ENCODE measurements at regions not wholly inside any gene's neighbourhood (a gene's known extent, or its start where the extent isn't known, plus 50 kb on each side); places are given as distances from the start of the nearest gene placed in this dataset.

DNA sequence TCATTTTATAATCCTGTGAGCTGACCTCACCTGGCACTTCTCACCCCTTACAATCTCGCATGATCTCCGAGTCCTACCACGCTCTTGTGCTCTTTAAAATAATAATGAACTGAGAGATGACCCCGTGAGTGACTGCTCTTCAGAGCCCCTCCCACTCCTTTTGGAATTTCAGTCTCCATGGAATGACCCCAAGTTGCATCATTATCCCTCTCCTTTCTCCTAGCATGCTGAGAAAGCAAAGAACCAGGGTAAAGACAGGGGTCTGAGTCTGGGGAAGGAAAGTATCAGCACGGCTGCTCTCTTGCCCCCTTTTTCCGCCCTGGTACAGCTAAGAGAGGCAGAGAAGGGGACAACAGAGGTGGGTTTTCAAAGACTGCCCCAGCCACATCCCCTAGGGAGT is 178.3 kb upstream of the PLEKHA5 start:
- no peak overlapping the region for H3K27ac ChIP-seq (ENCODE audit: low read length)
- H4K20me1 ChIP-seq (ENCODE audit: insufficient read depth, low read length) = no peaks in the 10 kb centered on the region
- no peaks in the 10 kb centered on the region for H3K4me1 ChIP-seq (ENCODE audit: low read length)
- H3K36me3 ChIP-seq (replicated peaks; ENCODE audit: insufficient read depth, low read length) = no peaks in the 10 kb centered on the region
- no peak overlapping the region for H3K4me3 ChIP-seq (ENCODE audit: low read length)
- no peaks in the 10 kb centered on the region for H3F3A ChIP-seq (ENCODE audit: insufficient read depth, low read length)
- no peak overlapping the region for H3K9ac ChIP-seq (ENCODE audit: low read length)
- H3K4me2 ChIP-seq (ENCODE audit: low read depth, low read length) = no peak overlapping the region
- H3K9me2 ChIP-seq (replicated peaks; ENCODE audit: insufficient read depth, low read length) = no peaks in the 10 kb centered on the region
- no peak for TF ChIP-seq EZH2phosphoT487 (IDR thresholded peaks at IDR 0.05; ENCODE audit: low read length)
- TF ChIP-seq, protein P1, sequence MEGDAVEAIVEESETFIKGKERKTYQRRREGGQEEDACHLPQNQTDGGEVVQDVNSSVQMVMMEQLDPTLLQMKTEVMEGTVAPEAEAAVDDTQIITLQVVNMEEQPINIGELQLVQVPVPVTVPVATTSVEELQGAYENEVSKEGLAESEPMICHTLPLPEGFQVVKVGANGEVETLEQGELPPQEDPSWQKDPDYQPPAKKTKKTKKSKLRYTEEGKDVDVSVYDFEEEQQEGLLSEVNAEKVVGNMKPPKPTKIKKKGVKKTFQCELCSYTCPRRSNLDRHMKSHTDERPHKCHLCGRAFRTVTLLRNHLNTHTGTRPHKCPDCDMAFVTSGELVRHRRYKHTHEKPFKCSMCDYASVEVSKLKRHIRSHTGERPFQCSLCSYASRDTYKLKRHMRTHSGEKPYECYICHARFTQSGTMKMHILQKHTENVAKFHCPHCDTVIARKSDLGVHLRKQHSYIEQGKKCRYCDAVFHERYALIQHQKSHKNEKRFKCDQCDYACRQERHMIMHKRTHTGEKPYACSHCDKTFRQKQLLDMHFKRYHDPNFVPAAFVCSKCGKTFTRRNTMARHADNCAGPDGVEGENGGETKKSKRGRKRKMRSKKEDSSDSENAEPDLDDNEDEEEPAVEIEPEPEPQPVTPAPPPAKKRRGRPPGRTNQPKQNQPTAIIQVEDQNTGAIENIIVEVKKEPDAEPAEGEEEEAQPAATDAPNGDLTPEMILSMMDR (IDR thresholded peaks at IDR 0.05; ENCODE audit: low read length) = no peak
- TF ChIP-seq EZH2 (optimal IDR thresholded peaks at IDR 0.05; ENCODE audit: low read depth, low read length) = no peak
- H3K9me3 ChIP-seq (replicated peaks; ENCODE audit: insufficient read depth, low read length) = no peaks in the 10 kb centered on the region
- no peak for DNase-seq
- H3K27me3 ChIP-seq (replicated peaks; ENCODE audit: insufficient read depth, low read length) = no peaks in the 10 kb centered on the region
- no peak overlapping the region for H2AFZ ChIP-seq (ENCODE audit: low read length)
- no peaks in the 10 kb centered on the region for H3K79me2 ChIP-seq (ENCODE audit: low read length)

DNA sequence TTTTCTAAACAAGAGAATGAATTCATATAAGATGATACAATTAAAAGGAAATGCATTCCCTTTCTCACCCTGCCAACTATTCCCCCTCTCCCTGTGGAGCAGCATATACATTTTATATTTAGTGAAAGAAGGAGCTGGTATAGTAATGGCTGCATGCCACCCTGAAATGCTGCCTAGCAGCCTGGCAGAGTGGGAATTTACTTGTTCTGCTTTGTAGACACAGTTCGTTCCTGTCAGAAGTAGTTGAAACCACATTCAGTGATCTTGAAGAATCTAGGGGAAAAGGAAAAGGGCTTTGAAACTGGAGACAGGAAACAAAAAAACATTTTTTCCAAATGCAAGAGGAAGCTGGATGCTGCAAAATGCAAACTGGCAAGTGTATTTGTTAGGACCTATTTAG is 176.0 kb upstream of the PLEKHA5 start:
- H3K4me2 ChIP-seq (ENCODE audit: low read depth, low read length) = no peak overlapping the region

DNA sequence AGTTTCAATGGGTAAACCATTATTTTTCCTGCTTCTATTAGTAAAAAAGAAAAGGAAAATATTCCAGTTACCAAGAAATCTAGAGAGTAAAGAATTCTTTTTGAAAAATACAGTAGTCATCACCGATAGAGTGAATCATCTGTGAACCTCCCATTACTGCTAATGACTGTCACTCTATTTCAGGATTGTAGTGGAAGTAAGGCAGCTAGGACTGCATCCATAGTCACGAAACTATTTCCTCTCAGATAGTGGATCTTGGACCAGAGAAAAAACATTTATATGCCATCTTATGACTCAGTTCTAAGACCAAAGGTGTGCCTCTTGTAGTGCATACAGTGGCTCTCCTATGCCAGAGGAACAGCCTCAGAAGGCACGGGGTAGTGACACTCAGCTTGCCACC is 173.9 kb upstream of the PLEKHA5 start:
- Histone ChIP-seq H3K9ac (ENCODE audit: low read length) (no peak overlapping the region), H3K4me1 (ENCODE audit: low read length) (no peaks in the 10 kb centered on the region), H3K9me3 (replicated peaks; ENCODE audit: insufficient read depth, low read length) (no peaks in the 10 kb centered on the region), H3K27me3 (replicated peaks; ENCODE audit: insufficient read depth, low read length) (no peaks in the 10 kb centered on the region), H3K4me3 (ENCODE audit: low read length) (no peak overlapping the region), H4K20me1 (ENCODE audit: insufficient read depth, low read length) (no peaks in the 10 kb centered on the region), H3K36me3 (replicated peaks; ENCODE audit: insufficient read depth, low read length) (no peaks in the 10 kb centered on the region), H3K27ac (ENCODE audit: low read length) (no peak overlapping the region), H3K9me2 (replicated peaks; ENCODE audit: insufficient read depth, low read length) (no peaks in the 10 kb centered on the region), H3K4me2 (ENCODE audit: low read depth, low read length) (no peak overlapping the region), H2AFZ (ENCODE audit: low read length) (no peak overlapping the region), H3K79me2 (ENCODE audit: low read length) (no peaks in the 10 kb centered on the region), H3F3A (ENCODE audit: insufficient read depth, low read length) (no peaks in the 10 kb centered on the region)
- TF ChIP-seq EZH2phosphoT487 (IDR thresholded peaks at IDR 0.05; ENCODE audit: low read length) = no peak
- DNase-seq = no peak

More for the DNA sequence above, 176.0 kb upstream of the PLEKHA5 start:
- Histone ChIP-seq H3K4me1 (ENCODE audit: low read length) (no peaks in the 10 kb centered on the region), H3F3A (ENCODE audit: insufficient read depth, low read length) (no peaks in the 10 kb centered on the region), H4K20me1 (ENCODE audit: insufficient read depth, low read length) (no peaks in the 10 kb centered on the region), H2AFZ (ENCODE audit: low read length) (no peak overlapping the region), H3K9ac (ENCODE audit: low read length) (no peak overlapping the region), H3K27me3 (replicated peaks; ENCODE audit: insufficient read depth, low read length) (no peaks in the 10 kb centered on the region), H3K27ac (ENCODE audit: low read length) (no peak overlapping the region), H3K9me2 (replicated peaks; ENCODE audit: insufficient read depth, low read length) (no peaks in the 10 kb centered on the region), H3K79me2 (ENCODE audit: low read length) (no peaks in the 10 kb centered on the region), H3K36me3 (replicated peaks; ENCODE audit: insufficient read depth, low read length) (no peaks in the 10 kb centered on the region), H3K4me3 (ENCODE audit: low read length) (no peak overlapping the region), H3K9me3 (replicated peaks; ENCODE audit: insufficient read depth, low read length) (no peaks in the 10 kb centered on the region)
- no peak for TF ChIP-seq EZH2phosphoT487 (IDR thresholded peaks at IDR 0.05; ENCODE audit: low read length)
- TF ChIP-seq EZH2 (optimal IDR thresholded peaks at IDR 0.05; ENCODE audit: low read depth, low read length) = no peak
- TF ChIP-seq, protein P1 (IDR thresholded peaks at IDR 0.05; ENCODE audit: low read length) = no peak
- no peak for DNase-seq

DNA sequence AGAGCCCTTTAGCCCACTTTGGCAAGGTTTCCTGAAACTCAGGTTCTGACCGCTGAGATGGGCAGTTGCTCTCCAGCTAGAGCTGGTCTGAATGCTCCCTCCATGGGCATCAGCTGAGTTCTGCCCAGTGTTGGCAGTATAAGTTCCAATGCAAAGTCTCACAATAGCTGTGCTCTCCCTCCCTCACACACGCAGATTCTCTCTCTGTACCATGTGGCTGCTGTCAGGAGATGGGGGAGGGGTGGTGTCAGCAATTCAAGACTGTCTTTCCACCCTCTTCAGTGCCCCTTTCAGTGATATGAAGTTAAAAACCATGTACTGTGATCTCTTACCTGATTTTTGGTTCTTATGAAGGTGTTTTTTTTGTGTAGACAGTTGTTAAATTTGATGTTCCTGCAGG is 164.3 kb upstream of the PLEKHA5 start:
- Histone ChIP-seq H3K79me2 (ENCODE audit: low read length) (no peaks in the 10 kb centered on the region), H3K4me2 (ENCODE audit: low read depth, low read length) (no peak overlapping the region), H4K20me1 (ENCODE audit: insufficient read depth, low read length) (no peaks in the 10 kb centered on the region), H3K27ac (ENCODE audit: low read length) (no peak overlapping the region), H2AFZ (ENCODE audit: low read length) (no peak overlapping the region), H3K9me2 (replicated peaks; ENCODE audit: insufficient read depth, low read length) (no peaks in the 10 kb centered on the region), H3K9ac (ENCODE audit: low read length) (no peak overlapping the region), H3K4me1 (ENCODE audit: low read length) (no peaks in the 10 kb centered on the region), H3K9me3 (replicated peaks; ENCODE audit: insufficient read depth, low read length) (no peaks in the 10 kb centered on the region), H3F3A (ENCODE audit: insufficient read depth, low read length) (no peaks in the 10 kb centered on the region), H3K36me3 (replicated peaks; ENCODE audit: insufficient read depth, low read length) (no peaks in the 10 kb centered on the region), H3K27me3 (replicated peaks; ENCODE audit: insufficient read depth, low read length) (no peaks in the 10 kb centered on the region), H3K4me3 (ENCODE audit: low read length) (no peak overlapping the region)
- no peak for DNase-seq
- TF ChIP-seq, protein P1 (IDR thresholded peaks at IDR 0.05; ENCODE audit: low read length) = no peak
- no peak for TF ChIP-seq EZH2phosphoT487 (IDR thresholded peaks at IDR 0.05; ENCODE audit: low read length)
- TF ChIP-seq EZH2 (optimal IDR thresholded peaks at IDR 0.05; ENCODE audit: low read depth, low read length) = no peak
